ENCODE measurements at regions not wholly inside any gene's neighbourhood (a gene's known extent, or its start where the extent isn't known, plus 50 kb on each side); places are given as distances from the start of the nearest gene placed in this dataset.

GRCh38 chr2:19201911-19202462 lies 156.4 kb downstream of the OSR1 start:
- H3K36me3 Mint-ChIP-seq (ENCODE audit: low read depth, unreplicated experiment): no peaks in the 10 kb centered on the region
- peaks cover 15% of the 10 kb centered on the region for H3K4me1 Mint-ChIP-seq (ENCODE audit: unreplicated experiment)
- no peak overlapping the region for H3K4me3 Mint-ChIP-seq (ENCODE audit: unreplicated experiment)
- TF ChIP-seq CTCF (IDR thresholded peaks at IDR 0.05; ENCODE audit: unreplicated experiment): no peak
- H3K27me3 Mint-ChIP-seq (ENCODE audit: unreplicated experiment): peaks cover 1% of the 10 kb centered on the region
- no peak for DNase-seq (ENCODE audit: low spot score)
- no peaks in the 10 kb centered on the region for H3K9me3 Mint-ChIP-seq (ENCODE audit: unreplicated experiment)
- no peak overlapping the region for H3K27ac Mint-ChIP-seq (ENCODE audit: unreplicated experiment)

- Mint-ChIP-seq H3K36me3 (ENCODE audit: low read depth, unreplicated experiment) (no peaks in the 10 kb centered on the region), H3K9me3 (ENCODE audit: unreplicated experiment) (no peaks in the 10 kb centered on the region), H3K4me3 (ENCODE audit: unreplicated experiment) (no peak overlapping the region), H3K4me1 (ENCODE audit: unreplicated experiment) (peaks cover 10% of the 10 kb centered on the region), H3K27me3 (ENCODE audit: unreplicated experiment) (peaks cover 1% of the 10 kb centered on the region), H3K27ac (ENCODE audit: unreplicated experiment) (no peak overlapping the region)
- DNase-seq (ENCODE audit: low spot score): no peak
- no peak for TF ChIP-seq CTCF (IDR thresholded peaks at IDR 0.05; ENCODE audit: unreplicated experiment)
Observed at GRCh38 chr2:19198381-19198780, 160.0 kb downstream of the OSR1 start.

- H3K27ac Mint-ChIP-seq (ENCODE audit: unreplicated experiment): no peak overlapping the region
- no peak for TF ChIP-seq CTCF (IDR thresholded peaks at IDR 0.05; ENCODE audit: unreplicated experiment)
- no peaks in the 10 kb centered on the region for H3K9me3 Mint-ChIP-seq (ENCODE audit: unreplicated experiment)
- no peak overlapping the region for H3K4me3 Mint-ChIP-seq (ENCODE audit: unreplicated experiment)
- no peak for DNase-seq (ENCODE audit: low spot score)
- H3K36me3 Mint-ChIP-seq (ENCODE audit: low read depth, unreplicated experiment): no peaks in the 10 kb centered on the region
- peaks cover 6% of the 10 kb centered on the region for H3K4me1 Mint-ChIP-seq (ENCODE audit: unreplicated experiment)
- no peaks in the 10 kb centered on the region for H3K27me3 Mint-ChIP-seq (ENCODE audit: unreplicated experiment)
Observed at GRCh38 chr2:19195661-19196060, 162.8 kb downstream of the OSR1 start.

- H3K27me3 Mint-ChIP-seq (ENCODE audit: unreplicated experiment): no peaks in the 10 kb centered on the region
- H3K9me3 Mint-ChIP-seq (ENCODE audit: unreplicated experiment): no peaks in the 10 kb centered on the region
- H3K4me1 Mint-ChIP-seq (ENCODE audit: unreplicated experiment): no peaks in the 10 kb centered on the region
- no peak overlapping the region for H3K4me3 Mint-ChIP-seq (ENCODE audit: unreplicated experiment)
- no peak for DNase-seq (ENCODE audit: low spot score)
- H3K27ac Mint-ChIP-seq (ENCODE audit: unreplicated experiment): no peak overlapping the region
- no peaks in the 10 kb centered on the region for H3K36me3 Mint-ChIP-seq (ENCODE audit: low read depth, unreplicated experiment)
- TF ChIP-seq CTCF (IDR thresholded peaks at IDR 0.05; ENCODE audit: unreplicated experiment): no peak
Observed at GRCh38 chr2:19189391-19189790, 169.0 kb downstream of the OSR1 start.

GRCh38 chr2:19187323-19188020 lies 171.0 kb downstream of the OSR1 start:
- Mint-ChIP-seq H3K4me1 (ENCODE audit: unreplicated experiment) (no peaks in the 10 kb centered on the region), H3K27ac (ENCODE audit: unreplicated experiment) (no peak overlapping the region), H3K9me3 (ENCODE audit: unreplicated experiment) (no peaks in the 10 kb centered on the region), H3K36me3 (ENCODE audit: low read depth, unreplicated experiment) (no peaks in the 10 kb centered on the region), H3K4me3 (ENCODE audit: unreplicated experiment) (no peak overlapping the region), H3K27me3 (ENCODE audit: unreplicated experiment) (no peaks in the 10 kb centered on the region)
- no peak for TF ChIP-seq CTCF (IDR thresholded peaks at IDR 0.05; ENCODE audit: unreplicated experiment)
- no peak for DNase-seq (ENCODE audit: low spot score)
